GM12801 (cell line): ENCODE measurements at regions not wholly inside any gene's neighbourhood (a gene's known extent, or its start where the extent isn't known, plus 50 kb on each side); places are given as distances from the start of the nearest gene placed in this dataset.

Experiments
- TF ChIP-seq, protein P1 (sequence below): IDR thresholded peaks from one replicate; pipeline ENCODE4 v1.5.1; 2011; ENCODE audit warnings: control low read depth; ENCODE audit not compliant: insufficient read length; ENCODE audit errors: extremely low read depth

- TF ChIP-seq, protein P1, sequence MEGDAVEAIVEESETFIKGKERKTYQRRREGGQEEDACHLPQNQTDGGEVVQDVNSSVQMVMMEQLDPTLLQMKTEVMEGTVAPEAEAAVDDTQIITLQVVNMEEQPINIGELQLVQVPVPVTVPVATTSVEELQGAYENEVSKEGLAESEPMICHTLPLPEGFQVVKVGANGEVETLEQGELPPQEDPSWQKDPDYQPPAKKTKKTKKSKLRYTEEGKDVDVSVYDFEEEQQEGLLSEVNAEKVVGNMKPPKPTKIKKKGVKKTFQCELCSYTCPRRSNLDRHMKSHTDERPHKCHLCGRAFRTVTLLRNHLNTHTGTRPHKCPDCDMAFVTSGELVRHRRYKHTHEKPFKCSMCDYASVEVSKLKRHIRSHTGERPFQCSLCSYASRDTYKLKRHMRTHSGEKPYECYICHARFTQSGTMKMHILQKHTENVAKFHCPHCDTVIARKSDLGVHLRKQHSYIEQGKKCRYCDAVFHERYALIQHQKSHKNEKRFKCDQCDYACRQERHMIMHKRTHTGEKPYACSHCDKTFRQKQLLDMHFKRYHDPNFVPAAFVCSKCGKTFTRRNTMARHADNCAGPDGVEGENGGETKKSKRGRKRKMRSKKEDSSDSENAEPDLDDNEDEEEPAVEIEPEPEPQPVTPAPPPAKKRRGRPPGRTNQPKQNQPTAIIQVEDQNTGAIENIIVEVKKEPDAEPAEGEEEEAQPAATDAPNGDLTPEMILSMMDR: no peak
These were observed 1142.1 kb downstream of the FLRT2 start for GRCh38 chr14:86672080-86672479.

DNA sequence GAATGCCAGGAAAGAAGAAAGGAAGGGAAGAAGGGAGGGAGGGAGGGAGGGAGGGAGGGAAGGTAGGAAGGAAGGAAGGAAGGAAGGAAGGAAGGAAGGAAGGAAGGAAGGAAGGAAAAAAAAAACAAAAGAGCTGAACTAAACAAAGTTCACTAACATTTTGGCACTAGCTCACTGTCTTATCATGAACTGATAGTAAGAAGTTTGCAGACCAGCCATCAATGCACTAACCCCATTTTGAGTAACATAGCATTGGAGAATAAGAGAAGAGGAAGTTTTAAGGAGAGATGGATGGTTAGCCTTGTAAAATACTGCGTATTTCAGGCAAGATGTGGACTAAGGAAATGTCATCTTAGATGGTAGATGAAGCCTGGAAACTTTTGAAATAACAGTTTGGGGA, 1136.0 kb downstream of the FLRT2 start:
- TF ChIP-seq, protein P1: no peak

DNA sequence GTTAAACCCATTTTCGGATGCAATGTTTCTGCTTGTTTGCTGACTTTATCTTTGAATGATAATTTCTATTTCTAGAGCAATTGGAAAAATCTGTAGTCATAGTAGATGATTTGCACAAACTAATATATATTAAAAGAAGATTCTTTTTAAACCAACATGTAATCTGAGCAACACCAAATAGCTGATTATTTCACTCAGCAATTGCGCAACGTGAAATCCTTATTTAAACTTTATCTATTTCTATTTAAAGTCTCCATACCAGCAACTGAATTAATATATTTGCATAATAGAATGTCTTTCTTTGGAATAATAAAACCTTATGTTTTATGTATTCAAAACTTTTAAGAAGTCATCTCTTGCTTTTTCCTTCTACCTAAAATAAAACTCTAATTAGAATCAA, 1132.4 kb downstream of the FLRT2 start:
- TF ChIP-seq, protein P1: no peak

DNA sequence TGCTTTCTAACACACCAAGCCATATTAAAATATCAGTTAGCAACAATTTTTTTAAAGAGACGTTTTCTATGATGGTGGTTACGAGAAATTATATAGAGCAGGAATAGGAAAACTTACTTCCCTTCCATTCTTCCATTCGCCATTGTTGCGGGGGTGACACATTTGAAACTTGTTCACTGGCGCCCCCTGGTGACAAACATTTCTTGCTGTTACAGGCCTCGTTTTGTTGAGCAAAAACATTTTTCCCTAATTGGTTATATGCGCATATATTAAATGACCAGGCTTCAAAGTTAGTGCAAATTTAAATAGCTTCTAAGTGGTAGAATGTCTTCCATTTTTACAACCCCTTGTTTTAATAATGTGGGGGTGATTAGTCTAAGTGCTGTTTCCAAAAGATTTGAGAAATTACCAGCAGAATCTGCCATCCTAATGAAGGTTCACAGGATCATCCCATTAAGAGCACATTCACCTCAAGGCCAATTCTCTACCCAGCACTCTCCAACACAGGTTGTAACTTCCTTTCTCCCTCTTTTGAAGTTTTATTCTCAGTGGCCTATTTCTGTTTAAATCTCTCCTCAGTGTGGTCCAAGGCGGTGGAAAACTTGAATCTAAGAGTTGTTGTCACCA, 1124.7 kb downstream of the FLRT2 start:
- TF ChIP-seq, protein P1: no peak

DNA sequence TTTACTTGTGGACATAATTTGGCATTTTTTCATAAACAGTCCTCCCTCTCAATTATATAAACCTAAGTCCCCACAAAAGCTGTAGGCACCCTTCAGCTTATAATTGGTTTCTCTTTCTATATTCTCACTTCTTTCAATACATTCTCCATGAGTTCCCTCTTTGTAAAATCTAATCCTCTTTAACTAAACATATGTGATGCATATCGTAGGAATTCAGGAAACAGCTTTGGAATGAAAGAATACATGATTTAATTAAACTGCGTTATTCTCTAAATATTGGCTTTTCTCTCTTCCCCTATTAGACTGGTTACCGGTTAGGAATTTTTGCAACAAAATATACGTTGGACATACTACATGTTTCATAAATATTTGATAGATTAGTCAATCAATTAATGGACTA, 1122.6 kb downstream of the FLRT2 start:
- TF ChIP-seq, protein P1: no peak

GRCh38 chr14:86646696-86647690, 1117.0 kb downstream of the FLRT2 start:
- TF ChIP-seq, protein P1: no peak

DNA sequence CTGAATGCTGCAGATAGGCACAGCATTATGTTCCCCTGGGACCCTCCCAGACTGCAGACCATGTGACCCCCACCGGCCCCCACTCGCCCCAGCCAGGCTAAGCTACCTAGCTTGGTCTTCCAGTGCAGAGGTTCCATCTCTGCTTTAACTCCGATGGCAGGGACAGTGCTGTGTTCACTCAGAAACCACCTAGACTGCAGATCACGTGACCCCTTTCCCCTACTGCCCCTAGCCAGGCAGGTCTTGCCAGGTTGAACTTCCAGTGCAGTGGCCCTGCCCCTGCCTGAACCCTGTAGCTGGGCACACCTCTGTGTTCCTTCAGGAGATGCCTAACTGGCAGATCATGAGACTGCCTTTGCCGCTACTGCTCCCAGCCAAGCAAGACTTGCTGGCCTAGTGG, 1116.2 kb downstream of the FLRT2 start:
- TF ChIP-seq, protein P1: no peak
